Fibroblast of skin of left quadriceps (primary cell): ENCODE measurements at regions not wholly inside any gene's neighbourhood (a gene's known extent, or its start where the extent isn't known, plus 50 kb on each side); places are given as distances from the start of the nearest gene placed in this dataset.
"Not testable (repeated sequence)": the region's sequence is repeated elsewhere in the genome, so short reads cannot be mapped to it uniquely, and the experiment has no call there.

Experiments used
- DNase-seq, 2 experiments: peaks; one replicate each; pipeline ENCODE4 v3.0.0-alpha.2; 2013; ENCODE audit warnings: low read depth in 2 of 2

DNA sequence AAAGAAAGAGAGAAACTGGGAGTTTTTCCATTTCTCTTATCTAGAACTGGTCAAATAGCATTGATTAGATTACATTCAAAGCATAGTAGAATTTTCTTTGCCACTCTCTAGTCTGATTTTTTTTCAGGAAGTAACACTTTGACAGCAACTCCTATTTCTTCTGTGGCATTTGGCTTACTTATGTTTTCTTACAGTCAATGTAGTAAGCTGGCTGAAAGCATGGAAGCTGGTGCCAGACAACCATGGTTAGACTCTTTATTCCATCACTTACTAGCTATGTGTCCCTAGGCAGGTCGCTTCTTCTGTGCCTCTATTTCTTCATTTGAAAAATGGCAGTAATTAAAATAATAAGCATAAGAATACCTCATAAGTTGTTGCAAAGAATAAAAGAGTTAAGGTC lies 54.2 kb upstream of the OPRM1 start:
- DNase-seq: no peak

DNA sequence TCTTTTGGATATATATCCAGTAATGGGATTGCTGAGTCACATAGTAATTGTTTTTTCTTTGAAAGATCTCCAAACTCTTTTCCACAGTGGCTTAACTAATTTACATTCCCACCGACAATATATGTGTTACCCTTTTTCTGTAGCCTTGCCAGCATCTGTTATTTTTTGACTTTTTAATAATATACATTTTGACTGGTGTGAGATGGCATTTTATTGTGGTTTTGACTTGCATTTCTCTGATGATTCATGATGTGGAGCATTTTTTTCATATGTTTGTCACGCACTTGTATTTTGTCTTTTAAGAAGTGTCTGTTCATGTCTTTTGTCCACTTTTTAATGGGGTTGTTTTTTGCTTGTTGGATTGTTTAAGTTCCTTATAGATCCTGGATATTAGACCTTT lies 58.9 kb upstream of the OPRM1 start:
- DNase-seq: no peak

DNA sequence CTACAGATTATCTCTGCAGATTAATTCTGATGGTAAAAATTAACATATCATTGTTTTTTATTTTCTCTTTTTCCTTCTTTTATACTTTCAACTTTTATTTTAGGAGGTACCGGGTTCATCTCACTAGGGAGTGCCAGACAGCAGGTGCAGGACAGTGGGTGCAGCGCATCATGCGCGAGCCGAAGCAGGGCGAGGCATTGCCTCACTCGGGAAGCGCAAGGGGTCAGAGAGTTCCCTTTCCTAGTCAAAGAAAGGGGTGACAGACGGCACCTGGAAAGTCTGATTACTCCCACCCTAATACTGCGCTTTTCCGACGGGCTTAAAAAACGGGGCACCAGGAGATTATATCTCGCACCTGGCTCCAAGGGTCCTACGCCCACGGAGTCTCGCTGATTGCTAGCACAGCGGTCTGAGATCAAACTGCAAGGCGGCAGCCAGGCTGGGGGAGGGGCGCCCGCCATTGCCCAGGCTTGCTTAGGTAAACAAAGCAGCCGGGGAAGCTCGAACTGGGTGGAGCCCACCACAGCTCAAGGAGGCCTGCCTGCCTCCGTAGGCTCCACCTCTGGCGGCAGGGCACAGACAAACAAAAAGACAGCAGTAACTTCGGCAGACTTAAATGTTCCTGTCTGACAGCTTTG lies 60.0 kb upstream of the OPRM1 start:
- not testable (repeated sequence) for DNase-seq

DNA sequence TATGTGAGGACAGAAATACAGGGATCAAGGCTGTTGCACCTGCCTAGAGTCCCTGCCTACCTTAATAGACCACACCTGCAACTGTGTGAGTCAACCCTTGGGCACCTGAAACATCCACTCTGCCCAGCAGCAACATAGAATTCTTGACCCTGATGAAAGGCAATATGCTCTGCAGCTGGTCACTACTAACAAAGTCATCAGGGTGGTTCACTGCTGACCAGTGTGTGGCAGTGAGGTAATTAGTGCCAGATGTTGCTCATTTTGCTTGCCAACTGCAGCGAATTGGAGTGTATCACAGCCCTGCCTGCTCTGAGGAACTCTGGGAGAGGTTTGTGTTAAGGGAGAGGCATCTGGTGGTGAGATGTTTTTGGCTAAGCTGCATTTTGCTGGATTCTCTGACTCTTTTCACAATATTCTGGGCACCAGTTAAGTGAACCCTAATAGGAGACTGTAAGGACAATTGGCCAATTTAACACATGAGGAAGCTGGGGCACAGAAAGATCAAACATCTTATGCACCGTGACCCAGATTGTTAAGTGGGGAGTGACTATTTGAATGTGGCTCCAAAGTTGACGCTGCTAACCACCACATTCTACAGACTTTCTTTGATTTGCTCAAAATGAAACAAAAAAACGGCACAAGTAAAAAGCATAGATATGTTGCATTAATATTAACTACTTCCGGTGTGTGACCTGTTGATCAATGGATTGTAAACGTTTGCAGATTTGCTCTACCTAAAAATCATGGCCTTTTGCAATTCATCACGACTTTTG lies 61.9 kb upstream of the OPRM1 start:
- peak in 1 of 2 experiments; percentile 8 for DNase-seq

DNA sequence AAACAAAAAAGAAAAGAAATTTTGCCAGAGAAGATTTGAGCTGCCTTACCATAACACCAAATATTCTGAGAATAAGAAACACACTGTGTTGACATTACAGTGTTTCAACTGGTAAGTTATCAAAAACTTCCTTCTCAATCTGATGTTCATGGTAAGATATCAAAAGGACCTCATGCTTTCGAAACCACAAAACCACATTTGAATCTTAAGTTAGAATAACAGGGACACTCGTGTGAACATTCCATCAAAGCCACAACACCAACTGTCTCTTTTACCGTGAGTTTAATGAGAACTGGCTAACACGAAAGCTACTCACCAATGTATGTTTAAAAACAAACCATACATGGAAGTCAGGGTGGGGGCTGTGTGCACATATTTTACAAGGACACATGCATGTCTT lies 73.0 kb upstream of the OPRM1 start:
- DNase-seq: peak in 1 of 2 experiments; percentile 11

DNA sequence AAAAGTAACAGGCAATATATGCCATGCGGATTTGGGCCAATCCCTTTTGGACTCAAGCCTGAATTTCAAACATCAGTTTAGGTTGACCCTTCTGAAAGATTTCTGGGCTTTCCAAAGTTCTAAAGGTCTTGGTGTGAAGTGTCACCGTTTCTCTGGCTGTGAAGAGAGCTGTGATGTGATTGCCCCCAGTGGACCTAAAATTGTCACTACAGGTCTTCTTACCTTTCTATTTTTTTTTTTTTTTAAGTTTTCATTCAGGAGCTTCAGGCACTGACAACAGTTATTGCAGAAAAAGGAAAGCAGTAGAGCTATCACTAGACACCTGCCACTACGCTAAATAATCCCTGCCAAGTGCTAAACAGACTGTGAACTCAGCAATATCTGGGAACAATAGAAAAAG lies 75.7 kb upstream of the OPRM1 start:
- no peak for DNase-seq

DNA sequence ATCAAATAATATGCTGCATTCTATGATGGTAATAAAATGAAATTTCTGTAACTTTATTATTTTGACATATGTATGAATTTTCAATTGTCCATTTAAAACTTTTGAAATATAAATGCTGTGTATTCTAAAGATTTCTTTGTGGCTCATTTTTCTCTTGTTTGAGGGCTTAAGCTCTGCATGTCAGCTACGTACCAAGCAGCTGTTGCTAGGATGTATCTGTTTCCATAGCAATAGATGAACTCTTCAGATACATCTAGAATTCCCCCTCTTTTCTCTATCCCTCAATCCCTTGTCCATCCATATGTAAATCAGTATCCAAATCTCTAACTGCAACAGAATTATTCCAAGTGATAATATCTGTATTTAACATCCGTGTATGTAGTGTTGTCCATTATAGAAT lies 76.5 kb upstream of the OPRM1 start:
- no peak for DNase-seq

DNA sequence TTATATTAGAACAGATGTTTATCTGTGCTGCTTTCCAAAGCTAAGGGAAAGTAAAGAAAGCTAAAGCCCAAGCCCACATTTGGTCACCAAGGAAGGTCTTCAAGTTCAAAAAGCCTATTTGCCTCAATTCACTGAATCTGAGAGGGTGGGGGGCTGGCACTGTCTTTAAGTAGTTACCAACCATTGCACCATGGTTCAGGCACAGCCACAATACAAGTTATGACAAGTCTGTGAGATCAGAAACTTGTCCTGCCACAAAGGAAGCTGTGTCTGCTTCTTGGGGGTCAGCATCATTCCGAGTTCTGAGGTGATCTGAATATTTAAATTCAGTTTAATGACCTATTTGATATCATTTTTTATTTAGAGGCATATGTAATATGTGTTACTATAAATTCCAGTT lies 78.3 kb upstream of the OPRM1 start:
- DNase-seq: no peak

DNA sequence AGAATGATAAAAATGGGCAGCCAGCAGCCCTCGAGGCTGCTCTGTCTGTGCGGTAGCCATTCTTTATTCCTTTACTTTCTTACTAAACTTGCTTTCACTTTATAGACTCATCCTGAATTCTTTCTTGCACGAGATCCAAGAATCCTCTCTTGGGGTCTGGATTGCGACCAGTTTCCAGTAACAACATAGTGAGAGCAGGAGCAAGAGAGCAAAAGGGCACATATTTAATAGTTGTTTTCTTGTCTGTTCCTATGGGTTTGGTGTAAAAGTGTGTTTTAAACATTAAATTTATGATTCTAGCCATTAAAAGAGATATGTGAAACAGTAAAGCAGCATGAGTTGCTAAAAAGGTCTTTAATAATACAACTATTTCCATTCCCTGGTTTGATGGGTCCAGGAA lies 78.8 kb upstream of the OPRM1 start:
- peak in 1 of 2 experiments; percentile 11 for DNase-seq

DNA sequence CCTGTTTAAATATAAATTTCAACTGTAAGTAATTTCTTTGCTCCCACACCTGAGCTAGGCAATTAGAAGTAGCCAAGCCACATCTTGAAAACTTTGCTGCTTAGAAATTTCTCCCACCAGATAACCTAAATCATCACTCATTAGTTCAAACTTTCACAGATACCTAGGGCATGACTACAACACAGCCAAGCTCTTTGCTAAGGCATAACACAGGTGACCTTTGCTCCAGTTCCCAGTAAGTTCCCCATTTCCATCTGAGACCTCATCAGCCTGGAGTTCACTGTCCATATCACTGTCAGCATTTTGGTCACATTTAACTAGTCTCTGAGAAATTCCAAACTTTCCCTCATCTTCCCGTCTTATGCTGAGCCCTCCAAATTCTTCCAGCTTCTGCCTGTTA lies 79.8 kb upstream of the OPRM1 start:
- no peak for DNase-seq

DNA sequence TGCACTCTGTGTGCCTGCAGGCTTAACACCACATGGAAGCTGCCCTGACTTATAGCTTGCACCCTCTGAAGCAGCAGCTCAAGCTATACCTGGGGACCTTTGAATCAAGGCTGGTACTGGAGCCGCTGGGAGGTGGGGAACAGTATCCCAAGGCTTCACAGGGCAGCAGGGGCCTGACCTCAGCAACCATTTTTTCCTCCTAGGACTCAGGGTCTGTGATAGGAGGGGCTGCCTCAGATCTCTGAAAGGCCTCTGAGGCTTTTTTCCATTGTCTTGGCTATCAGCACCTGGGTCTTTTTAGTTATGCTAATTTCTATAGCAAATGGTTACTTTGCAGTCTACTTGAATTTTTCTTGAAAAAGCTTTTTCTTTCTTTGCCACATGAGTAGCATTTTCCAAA lies 80.2 kb upstream of the OPRM1 start:
- DNase-seq: no peak

DNA sequence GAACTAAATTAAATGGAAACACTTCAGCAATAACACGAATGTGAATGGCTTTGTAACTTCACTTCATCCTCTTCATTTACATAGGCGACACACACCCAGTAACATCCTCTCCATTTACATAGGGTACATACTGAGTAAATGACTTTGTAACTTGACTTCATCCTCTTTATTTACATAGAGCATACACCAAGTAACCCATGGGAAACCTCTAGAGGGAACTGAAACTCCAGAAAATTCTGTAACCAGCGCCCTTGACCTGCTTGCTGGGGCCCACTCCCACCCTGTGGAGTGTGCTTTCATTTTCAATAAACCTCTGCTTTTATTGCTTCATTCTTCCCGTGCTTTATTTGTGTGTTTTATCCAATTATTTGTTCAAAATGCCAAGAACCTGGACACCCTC lies 81.6 kb upstream of the OPRM1 start:
- DNase-seq: no peak

DNA sequence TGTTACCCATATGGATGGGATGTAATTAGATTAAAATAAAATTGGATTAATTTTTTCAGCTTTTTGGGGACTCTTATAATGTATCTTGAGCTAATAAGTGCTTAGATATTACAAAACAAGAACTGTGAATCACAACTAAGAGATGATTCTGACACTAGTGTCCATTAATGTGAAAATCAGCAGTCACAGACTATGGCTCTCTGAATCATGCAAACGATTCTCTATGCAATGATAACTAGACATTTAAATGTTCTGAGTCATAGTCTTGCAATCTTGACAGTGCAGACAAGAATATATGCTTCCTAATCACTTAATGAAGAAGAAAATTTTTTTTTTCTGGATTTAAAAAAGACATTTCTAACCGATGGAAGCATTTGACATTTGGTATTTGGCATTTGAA lies 82.2 kb upstream of the OPRM1 start:
- DNase-seq: peak; percentile 34

DNA sequence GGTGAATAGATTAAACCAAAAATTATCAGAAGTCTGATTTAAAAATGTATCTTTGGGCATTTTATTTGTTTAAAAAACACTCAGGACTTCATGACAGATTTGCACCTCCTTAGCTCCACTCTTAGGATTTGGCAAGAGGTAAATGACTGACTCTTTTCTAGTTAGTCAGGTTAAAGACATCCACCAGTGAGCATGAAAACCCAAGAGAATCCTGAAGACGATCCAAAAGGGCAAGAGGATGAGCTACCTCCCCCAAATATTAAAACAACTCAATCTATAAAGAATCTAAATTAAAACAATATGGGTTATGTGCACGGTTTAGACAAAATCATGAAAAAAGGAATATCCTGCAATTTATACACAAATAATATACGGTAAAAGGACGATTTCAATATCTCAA lies 89.4 kb upstream of the OPRM1 start:
- DNase-seq: peak; percentile 24 to 32

DNA sequence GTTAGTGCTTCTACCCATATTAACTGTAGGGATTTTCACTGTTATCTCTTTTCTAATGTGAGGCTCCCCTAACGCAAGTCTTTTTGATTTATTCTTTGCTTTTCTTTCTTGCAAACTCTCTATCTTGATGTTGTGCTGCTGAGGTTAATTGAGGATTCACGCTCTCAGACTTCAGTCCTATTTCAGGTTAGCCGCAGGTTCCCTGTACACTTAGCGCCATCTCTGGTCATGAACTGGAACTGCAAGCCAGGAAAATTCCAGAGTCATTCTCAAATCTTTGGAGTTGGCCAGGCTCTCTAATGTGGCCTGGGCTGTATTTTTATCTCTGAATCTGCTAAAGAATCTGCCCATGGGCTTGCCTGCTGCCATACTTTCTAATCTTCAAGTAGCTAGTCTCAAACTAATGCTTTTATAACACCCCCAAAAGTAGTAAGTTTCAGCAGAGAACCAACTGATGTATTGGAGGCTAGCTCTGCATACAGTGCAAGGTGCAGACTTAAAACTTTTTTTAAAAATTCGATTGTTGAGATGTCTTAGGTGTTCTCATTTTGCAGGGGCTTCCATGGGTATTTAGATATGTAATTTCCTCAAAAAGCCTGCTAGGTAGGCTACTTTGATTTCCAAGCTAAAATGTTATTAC lies 91.1 kb upstream of the OPRM1 start:
- no peak for DNase-seq

DNA sequence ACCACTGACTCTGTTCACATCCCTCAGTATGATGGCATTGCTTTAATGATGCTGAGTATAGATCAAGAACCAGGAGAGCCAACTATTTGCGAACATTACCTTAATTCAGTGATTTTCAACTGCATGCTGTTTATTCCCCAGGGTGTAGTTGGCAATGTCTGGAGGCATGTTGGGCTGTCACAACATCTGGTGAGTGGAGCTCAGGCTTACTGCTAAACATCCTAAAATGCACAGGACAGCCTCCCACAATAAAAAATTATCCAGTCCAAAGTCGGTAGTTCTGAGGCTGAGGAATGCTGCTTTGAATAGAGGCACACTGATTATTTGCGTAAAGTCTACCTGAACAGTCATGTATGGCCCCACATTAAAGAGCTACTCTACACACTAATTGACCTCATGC lies 94.8 kb upstream of the OPRM1 start:
- DNase-seq: no peak

DNA sequence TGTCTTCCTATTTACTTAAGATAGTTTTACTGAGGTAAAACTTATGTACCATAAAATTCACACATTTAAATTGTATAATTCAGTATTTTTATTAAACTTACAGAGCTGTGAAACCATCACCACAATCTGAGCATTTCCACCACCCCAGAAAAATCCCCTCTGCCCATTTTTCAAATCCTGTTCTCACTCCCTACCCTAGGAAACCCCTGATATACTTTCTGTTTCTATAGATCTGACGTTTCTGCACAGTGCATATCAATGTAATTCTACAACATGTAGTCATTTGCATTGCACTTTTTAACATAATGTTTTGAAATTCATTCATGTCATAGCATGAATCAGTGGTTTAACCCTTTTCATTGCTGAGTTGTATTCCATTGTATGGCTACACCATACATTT lies 96.7 kb upstream of the OPRM1 start:
- DNase-seq: no peak

DNA sequence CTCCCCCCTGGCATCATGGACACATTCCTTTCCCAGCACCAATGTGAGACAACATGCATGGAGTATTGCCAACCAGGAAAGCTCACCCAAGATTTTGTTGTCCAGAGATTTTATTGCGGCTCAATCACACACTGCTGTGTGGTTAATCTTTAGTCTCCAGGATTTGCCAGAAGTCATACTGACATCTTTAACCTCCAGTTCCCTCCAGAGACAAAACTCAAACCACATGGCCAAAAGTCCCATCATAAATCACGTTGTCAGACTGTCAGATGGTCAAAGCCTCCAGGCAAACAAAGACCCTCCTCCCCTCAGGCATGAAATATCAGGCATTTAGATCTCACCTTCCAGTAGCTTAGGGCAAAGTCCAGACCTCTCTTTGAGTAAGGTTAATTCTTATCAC lies 97.3 kb upstream of the OPRM1 start:
- no peak for DNase-seq

DNA sequence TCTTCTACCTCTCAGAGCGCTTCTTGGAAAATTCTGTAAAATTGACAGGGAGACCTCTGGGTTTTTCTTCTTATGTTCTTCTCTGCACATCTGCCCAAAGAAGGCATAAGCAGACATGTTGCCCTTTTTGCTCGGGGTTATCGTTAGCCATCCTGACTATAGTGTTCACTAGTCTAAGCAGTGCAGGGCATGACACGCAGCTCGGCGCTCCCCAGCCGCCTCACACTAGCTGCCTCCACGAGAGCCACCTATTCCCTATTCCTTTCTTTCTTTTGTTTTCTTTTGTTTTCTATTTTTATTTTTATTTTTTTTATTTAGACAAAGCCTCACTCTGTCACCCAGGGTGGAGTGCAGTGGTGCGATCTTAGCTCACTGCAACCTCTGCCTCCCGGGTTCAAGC lies 100.2 kb upstream of the OPRM1 start:
- DNase-seq: no peak

DNA sequence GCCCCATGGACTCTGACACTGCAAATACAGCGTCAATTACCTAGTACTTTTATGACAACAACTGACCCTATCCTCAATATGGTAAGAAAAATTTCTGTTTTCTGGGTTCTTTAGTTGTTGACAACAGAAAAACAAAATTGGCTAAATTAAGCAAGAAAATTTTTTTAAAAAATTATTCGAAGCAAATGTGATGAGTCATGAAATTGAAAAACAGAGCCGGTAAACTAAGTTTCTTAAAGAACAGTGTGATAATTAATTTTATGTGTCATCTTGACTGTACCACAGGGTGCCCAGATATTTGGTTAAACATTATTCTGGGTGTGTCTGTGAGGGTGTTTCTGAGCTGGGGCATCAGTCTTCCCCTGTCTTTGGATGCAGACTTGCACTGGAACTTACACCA lies 107.6 kb upstream of the OPRM1 start:
- no peak for DNase-seq

DNA sequence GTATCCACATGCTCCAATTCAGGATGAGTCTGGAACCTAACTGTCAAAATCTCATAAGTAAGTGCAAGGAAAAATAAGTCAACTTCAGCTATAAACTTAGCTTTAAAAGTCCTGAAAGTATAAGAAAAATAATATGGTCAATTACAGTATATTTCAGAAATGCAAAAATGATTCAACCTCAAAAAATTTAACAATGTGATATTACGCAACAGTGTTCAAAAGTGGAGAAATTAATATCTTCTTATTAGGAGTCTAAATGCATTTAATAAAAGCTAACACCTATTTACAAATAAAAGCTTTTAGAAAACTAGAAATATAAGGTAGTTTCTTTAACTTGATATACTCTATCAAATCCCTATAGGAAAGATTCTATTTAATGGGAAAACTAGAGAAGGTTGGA lies 111.2 kb upstream of the OPRM1 start:
- DNase-seq: no peak

DNA sequence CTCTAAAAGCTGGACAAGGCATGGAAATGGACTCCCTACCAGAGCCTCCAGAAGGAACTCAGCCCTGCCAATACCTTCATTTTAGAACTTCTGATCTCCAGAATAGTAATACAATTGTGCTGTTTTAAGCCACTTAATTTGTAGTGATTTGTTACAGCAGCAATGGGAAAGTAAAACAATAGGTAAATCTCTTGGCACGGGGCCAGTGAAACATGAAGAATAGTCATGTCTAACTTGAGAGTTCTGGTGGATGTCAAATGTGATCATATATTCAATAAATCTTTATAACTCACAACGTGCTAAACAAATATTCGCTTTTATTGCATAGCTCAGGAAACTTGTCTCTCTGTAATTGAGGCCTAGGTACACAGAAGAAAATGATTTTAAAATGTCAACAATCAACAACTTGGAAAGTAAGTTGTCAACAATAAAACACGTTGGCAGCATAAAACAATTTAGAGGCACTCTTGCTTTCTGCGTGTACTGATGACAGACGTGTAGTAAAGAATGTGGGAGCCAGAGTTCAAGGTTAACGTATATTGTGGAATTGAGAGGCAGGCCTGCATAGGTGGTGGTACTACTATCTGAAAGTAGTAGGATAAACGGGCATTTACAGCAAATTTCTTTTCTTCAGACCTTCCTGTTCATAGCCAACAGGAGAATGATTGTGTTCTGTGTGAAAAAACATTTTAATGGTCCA lies 140.5 kb upstream of the OPRM1 start:
- no peak for DNase-seq

DNA sequence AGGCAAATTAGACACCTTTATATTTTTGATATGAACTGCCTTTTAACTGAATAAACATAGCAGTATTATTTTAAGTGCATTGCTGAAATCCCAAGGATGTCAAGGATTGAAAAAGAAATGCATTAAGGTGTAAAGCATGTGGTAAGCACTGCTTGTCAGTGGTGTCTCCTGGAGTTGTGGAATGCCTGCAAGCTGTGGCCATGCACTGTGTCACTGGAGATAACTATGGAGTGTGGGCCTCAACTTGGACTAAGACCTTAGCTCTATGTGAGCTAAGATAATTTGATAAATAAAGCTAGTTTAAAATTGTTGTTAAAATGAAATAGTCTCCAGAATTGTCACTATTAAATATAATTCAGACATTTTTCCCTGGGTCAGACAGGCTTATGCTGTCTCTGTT lies 156.6 kb upstream of the OPRM1 start:
- DNase-seq: no peak
